Subcutaneous abdominal adipose tissue (tissue), 5 donors: ENCODE measurements at regions not wholly inside any gene's neighbourhood (a gene's known extent, or its start where the extent isn't known, plus 50 kb on each side); places are given as distances from the start of the nearest gene placed in this dataset.
"Not testable (repeated sequence)": the region's sequence is repeated elsewhere in the genome, so short reads cannot be mapped to it uniquely, and the experiment has no call there.

Experiments
- H3K27ac ChIP-seq: one replicate; pipeline ENCODE4 v1.7.0; 2013; ENCODE audit warnings: low read depth, mild to moderate bottlenecking, inconsistent platforms, low read length, moderate library complexity
- H3K27me3 ChIP-seq, 5 donors: one replicate each; pipeline ENCODE4 v1.7.0; 2013; ENCODE audit warnings: low read length in 5 of 5, inconsistent platforms in 1 of 5; ENCODE audit not compliant: control insufficient read depth in 5 of 5, insufficient read depth in 4 of 5
- H3K36me3 ChIP-seq, 5 donors: one replicate each; pipeline ENCODE4 v1.7.0; 2013; ENCODE audit warnings: low read length in 5 of 5; ENCODE audit not compliant: control insufficient read depth in 5 of 5, insufficient read depth in 5 of 5
- H3K4me1 ChIP-seq, 5 donors: one replicate each; pipeline ENCODE4 v1.7.0; 2013; ENCODE audit warnings: low read length in 5 of 5, mild to moderate bottlenecking in 3 of 5, moderate library complexity in 1 of 5; ENCODE audit not compliant: control insufficient read depth in 5 of 5, insufficient read depth in 5 of 5
- H3K4me3 ChIP-seq, 5 donors: one replicate each; pipeline ENCODE4 v1.7.0; 2013; ENCODE audit warnings: low read length in 5 of 5, low read depth in 1 of 5
- H3K9ac ChIP-seq, 5 donors: one replicate each; pipeline ENCODE4 v1.7.0; 2013; ENCODE audit warnings: low read length in 5 of 5, mild to moderate bottlenecking in 4 of 5, moderate library complexity in 3 of 5
- H3K9me3 ChIP-seq, 5 donors: one replicate each; pipeline ENCODE4 v1.7.0; 2013; ENCODE audit warnings: low read length in 5 of 5; ENCODE audit not compliant: control insufficient read depth in 5 of 5
- donor health status: healthy.
- donor health status: healthy.
- donor health status: healthy.
- donor health status: healthy.
- donor health status: healthy.

- H3K9ac ChIP-seq, H3K9me3 ChIP-seq, H3K27me3 ChIP-seq, H3K36me3 ChIP-seq, H3K4me1 ChIP-seq, H3K4me3 ChIP-seq, H3K27ac ChIP-seq: not testable (repeated sequence)
Observed at GRCh38 chr3:185306286-185306685, 52.4 kb upstream of the EHHADH start.

- Histone ChIP-seq H3K9me3 (peaks cover 2 to 4% (median 4%) of the 10 kb centered on the region in 5 donors), H3K36me3 (no peaks in the 10 kb centered on the region), H3K27ac (no peak overlapping the region), H3K9ac (no peak overlapping the region), H3K4me3 (no peak overlapping the region), H3K4me1 (peaks cover 0 to 4% (median 0%) of the 10 kb centered on the region in 5 donors), H3K27me3 (no peaks in the 10 kb centered on the region)
Observed at GRCh38 chr3:185306847-185307246, 53.0 kb upstream of the EHHADH start.

- Histone ChIP-seq H3K4me3 (no peak overlapping the region), H3K27me3 (no peaks in the 10 kb centered on the region), H3K36me3 (no peaks in the 10 kb centered on the region), H3K27ac (no peak overlapping the region), H3K4me1 (peaks cover 0 to 13% (median 3%) of the 10 kb centered on the region in 5 donors), H3K9me3 (peaks cover 2 to 4% (median 4%) of the 10 kb centered on the region in 5 donors), H3K9ac (no peak overlapping the region)
Observed at GRCh38 chr3:185308126-185308754, 54.4 kb upstream of the EHHADH start.

GRCh38 chr3:185309302-185309701 lies 53.6 kb upstream of the MAP3K13 start:
- Histone ChIP-seq H3K36me3 (no peaks in the 10 kb centered on the region), H3K27ac (no peak overlapping the region), H3K9ac (no peak overlapping the region), H3K4me3 (no peak overlapping the region), H3K9me3 (peaks cover 2 to 4% (median 4%) of the 10 kb centered on the region in 5 donors), H3K27me3 (no peaks in the 10 kb centered on the region), H3K4me1 (peaks cover 0 to 19% (median 12%) of the 10 kb centered on the region in 5 donors)

- H3K27ac ChIP-seq = no peak overlapping the region
- no peak overlapping the region for H3K9ac ChIP-seq
- peaks cover 0 to 23% (median 12%) of the 10 kb centered on the region in 5 donors for H3K4me1 ChIP-seq
- H3K36me3 ChIP-seq = no peaks in the 10 kb centered on the region
- peaks cover 2 to 4% (median 4%) of the 10 kb centered on the region in 5 donors for H3K9me3 ChIP-seq
- H3K4me3 ChIP-seq = no peak overlapping the region
- no peaks in the 10 kb centered on the region for H3K27me3 ChIP-seq
Observed at GRCh38 chr3:185309795-185310194, 53.1 kb upstream of the MAP3K13 start.

GRCh38 chr3:185311991-185312390 lies 50.9 kb upstream of the MAP3K13 start:
- peaks cover 0 to 29% (median 18%) of the 10 kb centered on the region in 5 donors for H3K4me1 ChIP-seq
- no peaks in the 10 kb centered on the region for H3K27me3 ChIP-seq
- peaks cover under 1 to 4% (median 4%) of the 10 kb centered on the region in 5 donors for H3K9me3 ChIP-seq
- H3K27ac ChIP-seq = peak overlapping the region; percentile 39
- no peaks in the 10 kb centered on the region for H3K36me3 ChIP-seq
- H3K4me3 ChIP-seq = peak overlapping the region in 1 of 5 donors; percentile 4
- H3K9ac ChIP-seq = no peak overlapping the region
